ENCODE measurements at regions not wholly inside any gene's neighbourhood (a gene's known extent, or its start where the extent isn't known, plus 50 kb on each side); places are given as distances from the start of the nearest gene placed in this dataset.

DNA sequence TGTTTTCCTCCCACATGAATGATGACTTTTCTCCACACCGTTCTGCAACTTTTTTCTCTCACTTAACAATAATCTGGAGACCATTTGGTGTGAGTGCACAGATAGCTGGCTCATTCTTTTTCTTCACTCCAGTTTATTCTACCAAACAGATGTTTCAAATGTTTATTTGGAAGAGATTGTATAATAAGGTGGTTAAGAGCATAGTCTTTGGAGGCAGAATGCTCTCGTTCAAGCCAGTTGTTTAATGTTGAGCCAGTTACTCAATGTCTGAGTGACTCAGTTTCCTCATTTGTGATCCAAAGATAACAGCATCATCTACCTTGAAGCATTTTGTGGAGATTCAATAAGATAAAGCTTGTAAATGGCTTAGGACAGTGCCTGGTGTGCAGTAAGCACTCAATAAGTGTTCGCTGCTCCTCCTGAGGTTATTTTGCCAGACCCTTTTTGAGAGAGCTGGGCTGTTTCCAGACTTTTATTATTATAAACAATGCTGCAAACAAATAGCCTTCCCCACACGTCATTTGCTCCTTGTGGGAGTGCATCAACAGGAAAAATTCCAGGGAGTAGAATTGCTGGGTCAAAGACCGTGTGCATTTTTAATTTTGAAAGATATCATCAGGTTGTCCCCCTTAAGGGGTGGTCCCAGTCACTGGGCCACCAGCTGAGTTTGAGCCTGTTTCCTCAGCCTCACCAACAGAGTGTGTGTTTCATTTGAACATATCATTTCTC lies 70.6 kb downstream of the VEGFA start:
- no peak for DNase-seq

GRCh38 chr6:43838276-43839036 lies 68.4 kb downstream of the VEGFA start:
- no peak for DNase-seq

DNA sequence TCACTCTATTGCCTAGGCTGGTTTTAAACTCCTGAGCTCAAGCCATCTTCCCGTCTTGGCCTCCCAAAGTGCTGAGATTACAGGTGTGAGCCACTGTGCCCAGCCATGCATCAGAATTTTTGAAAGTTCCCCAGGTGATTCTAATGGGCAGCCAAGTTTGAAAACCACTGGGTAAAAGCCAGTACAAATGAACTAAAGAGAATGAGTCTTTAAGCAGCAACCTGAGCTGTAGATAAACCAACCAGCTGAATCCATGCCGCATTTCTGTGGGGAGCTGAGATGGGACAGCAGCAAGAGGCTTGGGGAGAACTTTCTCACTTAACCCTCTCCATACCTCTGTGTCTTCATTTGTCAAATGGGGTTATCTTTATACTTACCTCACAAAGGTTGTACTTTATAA lies 67.5 kb downstream of the VEGFA start:
- no peak for DNase-seq

DNA sequence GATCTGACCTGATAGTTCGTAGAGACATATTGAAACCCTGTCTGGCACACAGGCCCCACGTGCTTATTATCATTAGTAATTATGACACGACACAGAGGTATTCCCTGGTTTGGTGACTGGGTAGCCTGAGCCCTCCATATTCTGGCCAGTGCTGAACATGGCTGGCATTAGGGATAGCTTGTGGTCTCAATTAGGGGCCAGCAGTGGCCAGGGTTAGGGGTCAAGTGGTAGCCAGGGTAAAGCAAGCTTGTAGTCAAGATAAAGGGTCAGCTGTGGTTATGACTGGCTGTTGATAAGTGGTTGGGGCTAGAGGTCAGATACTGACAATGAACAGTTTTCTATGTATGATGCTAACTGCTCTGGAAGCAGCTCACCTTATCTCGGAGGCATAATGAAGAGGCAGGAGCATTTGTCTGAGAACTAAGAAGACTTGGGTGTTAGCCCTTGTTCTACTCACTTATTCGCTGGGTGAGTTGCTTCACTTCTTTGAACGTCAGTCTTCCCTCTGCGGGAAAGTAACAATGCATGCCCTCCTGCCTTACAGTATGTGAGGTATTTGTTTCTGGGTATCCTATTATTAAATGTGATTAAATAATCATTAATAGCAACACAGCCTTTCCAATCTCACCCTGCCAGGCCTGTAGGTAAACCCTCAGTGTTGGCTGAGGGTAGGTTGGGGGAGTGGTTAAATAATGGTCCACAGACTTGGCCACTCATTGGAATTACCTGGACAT lies 66.7 kb downstream of the VEGFA start:
- no peak for DNase-seq
